Neuron (in vitro differentiated cells): ENCODE measurements at regions not wholly inside any gene's neighbourhood (a gene's known extent, or its start where the extent isn't known, plus 50 kb on each side); places are given as distances from the start of the nearest gene placed in this dataset.
"Not testable (repeated sequence)": the region's sequence is repeated elsewhere in the genome, so short reads cannot be mapped to it uniquely, and the experiment has no call there.

Experiments
- H2AFZ ChIP-seq: one replicate; pipeline ENCODE4 v1.6.1; 2013; ENCODE audit warnings: low read depth, mild to moderate bottlenecking, inconsistent platforms, low read length, moderate library complexity
- H3K27me3 ChIP-seq: one replicate; pipeline ENCODE4 v1.6.1; 2013; ENCODE audit warnings: low read length; ENCODE audit not compliant: insufficient read depth
- H3K36me3 ChIP-seq: one replicate; pipeline ENCODE4 v1.6.1; 2013; ENCODE audit warnings: low read length; ENCODE audit not compliant: insufficient read depth
- H3K4me1 ChIP-seq: one replicate; pipeline ENCODE4 v1.6.1; 2013; ENCODE audit warnings: low read length; ENCODE audit not compliant: insufficient read depth
- H3K4me3 ChIP-seq: 2 replicates; pipeline ENCODE4 v1.5.1; 2013; ENCODE audit warnings: mild to moderate bottlenecking, low read length, moderate library complexity
- H3K9me3 ChIP-seq: one replicate; pipeline ENCODE4 v1.6.1; 2013; ENCODE audit warnings: low read length

- not testable (repeated sequence) for H3K4me3 ChIP-seq, H3K9me3 ChIP-seq, H3K27me3 ChIP-seq, H2AFZ ChIP-seq, H3K4me1 ChIP-seq, H3K36me3 ChIP-seq
These were observed 205.1 kb downstream of the NPIPB11 start for GRCh38 chr16:29201296-29202024.

- H2AFZ ChIP-seq, H3K4me1 ChIP-seq, H3K9me3 ChIP-seq, H3K4me3 ChIP-seq, H3K36me3 ChIP-seq, H3K27me3 ChIP-seq: not testable (repeated sequence)
These were observed 205.8 kb downstream of the NPIPB11 start for GRCh38 chr16:29200681-29201080.

GRCh38 chr16:29200135-29200601, 206.3 kb downstream of the NPIPB11 start:
- H3K4me1 ChIP-seq, H2AFZ ChIP-seq, H3K27me3 ChIP-seq, H3K36me3 ChIP-seq, H3K4me3 ChIP-seq, H3K9me3 ChIP-seq: not testable (repeated sequence)

- H3K4me1 ChIP-seq, H3K36me3 ChIP-seq, H3K27me3 ChIP-seq, H3K4me3 ChIP-seq, H2AFZ ChIP-seq, H3K9me3 ChIP-seq: not testable (repeated sequence)
These were observed 206.9 kb downstream of the NPIPB11 start for GRCh38 chr16:29199626-29200025.

GRCh38 chr16:29198731-29199521, 207.6 kb downstream of the NPIPB11 start:
- Histone ChIP-seq H3K4me1 (peaks cover 3% of the 10 kb centered on the region), H3K9me3 (no peaks in the 10 kb centered on the region), H3K4me3 (no peak overlapping the region), H3K36me3 (no peaks in the 10 kb centered on the region), H2AFZ (no peak overlapping the region), H3K27me3 (no peaks in the 10 kb centered on the region)

- Histone ChIP-seq H2AFZ (no peak overlapping the region), H3K4me1 (peaks cover 3% of the 10 kb centered on the region), H3K36me3 (no peaks in the 10 kb centered on the region), H3K9me3 (no peaks in the 10 kb centered on the region), H3K27me3 (no peaks in the 10 kb centered on the region), H3K4me3 (no peak overlapping the region)
These were observed 208.3 kb downstream of the NPIPB11 start for GRCh38 chr16:29198231-29198630.

- not testable (repeated sequence) for H3K27me3 ChIP-seq, H2AFZ ChIP-seq, H3K4me3 ChIP-seq, H3K9me3 ChIP-seq, H3K4me1 ChIP-seq, H3K36me3 ChIP-seq
These were observed 208.9 kb downstream of the NPIPB11 start for GRCh38 chr16:29197494-29198100.

GRCh38 chr16:29196746-29197145, 209.8 kb downstream of the NPIPB11 start:
- H3K27me3 ChIP-seq, H3K4me1 ChIP-seq, H3K9me3 ChIP-seq, H2AFZ ChIP-seq, H3K4me3 ChIP-seq, H3K36me3 ChIP-seq: not testable (repeated sequence)

- H3K9me3 ChIP-seq, H2AFZ ChIP-seq, H3K27me3 ChIP-seq, H3K4me1 ChIP-seq, H3K4me3 ChIP-seq, H3K36me3 ChIP-seq: not testable (repeated sequence)
These were observed 210.4 kb downstream of the LAT start for GRCh38 chr16:29195116-29195872.

- not testable (repeated sequence) for H2AFZ ChIP-seq
These were observed 209.5 kb downstream of the LAT start for GRCh38 chr16:29194185-29194844.

GRCh38 chr16:29193634-29194033, 208.8 kb downstream of the LAT start:
- H3K9me3 ChIP-seq, H3K4me1 ChIP-seq, H3K27me3 ChIP-seq, H3K36me3 ChIP-seq, H3K4me3 ChIP-seq, H2AFZ ChIP-seq: not testable (repeated sequence)

More at GRCh38 chr16:29194185-29194844, 209.5 kb downstream of the LAT start:
- not testable (repeated sequence) for H3K27me3 ChIP-seq, H3K4me1 ChIP-seq, H3K36me3 ChIP-seq, H3K4me3 ChIP-seq, H3K9me3 ChIP-seq

- H3K4me1 ChIP-seq, H2AFZ ChIP-seq, H3K9me3 ChIP-seq, H3K27me3 ChIP-seq, H3K36me3 ChIP-seq, H3K4me3 ChIP-seq: not testable (repeated sequence)
These were observed 208.4 kb downstream of the LAT start for GRCh38 chr16:29193248-29193574.
